ENCODE measurements at regions not wholly inside any gene's neighbourhood (a gene's known extent, or its start where the extent isn't known, plus 50 kb on each side); places are given as distances from the start of the nearest gene placed in this dataset.
"Not testable (repeated sequence)": the region's sequence is repeated elsewhere in the genome, so short reads cannot be mapped to it uniquely, and the experiment has no call there.

GRCh38 chr6:98343004-98343403 lies 491.4 kb upstream of the POU3F2 start:
- no peak for DNase-seq

GRCh38 chr6:98343797-98344196 lies 490.6 kb upstream of the POU3F2 start:
- no peak for DNase-seq

- DNase-seq: no peak
These were observed 482.0 kb upstream of the POU3F2 start for GRCh38 chr6:98352348-98352747.

GRCh38 chr6:98358173-98358572 lies 476.2 kb upstream of the POU3F2 start:
- DNase-seq: no peak

GRCh38 chr6:98366371-98366770 lies 468.0 kb upstream of the POU3F2 start:
- DNase-seq: no peak

- DNase-seq: no peak
These were observed 453.8 kb upstream of the POU3F2 start for GRCh38 chr6:98380589-98380988.

- DNase-seq: no peak
These were observed 452.1 kb upstream of the POU3F2 start for GRCh38 chr6:98382246-98382645.

- DNase-seq: no peak
These were observed 450.0 kb upstream of the POU3F2 start for GRCh38 chr6:98384334-98384733.

- no peak for DNase-seq
These were observed 449.6 kb upstream of the POU3F2 start for GRCh38 chr6:98384801-98385200.

GRCh38 chr6:98395610-98396166 lies 438.7 kb upstream of the POU3F2 start:
- no peak for DNase-seq

GRCh38 chr6:98416027-98416426 lies 418.3 kb upstream of the POU3F2 start:
- DNase-seq: no peak

GRCh38 chr6:98416497-98417158 lies 417.7 kb upstream of the POU3F2 start:
- not testable (repeated sequence) for DNase-seq

GRCh38 chr6:98433325-98434056 lies 400.9 kb upstream of the POU3F2 start:
- DNase-seq: no peak

- DNase-seq: no peak
These were observed 390.7 kb upstream of the POU3F2 start for GRCh38 chr6:98443633-98444032.

GRCh38 chr6:98452685-98453084 lies 381.7 kb upstream of the POU3F2 start:
- no peak for DNase-seq

GRCh38 chr6:98454809-98455322 lies 379.5 kb upstream of the POU3F2 start:
- DNase-seq: no peak

- no peak for DNase-seq
These were observed 375.7 kb upstream of the POU3F2 start for GRCh38 chr6:98458708-98459107.

- DNase-seq: no peak
These were observed 371.1 kb upstream of the POU3F2 start for GRCh38 chr6:98463038-98464000.

- no peak for DNase-seq
These were observed 367.3 kb upstream of the POU3F2 start for GRCh38 chr6:98467091-98467490.

GRCh38 chr6:98467902-98468301 lies 366.5 kb upstream of the POU3F2 start:
- no peak for DNase-seq

- no peak for DNase-seq
These were observed 365.2 kb upstream of the POU3F2 start for GRCh38 chr6:98469141-98469540.

GRCh38 chr6:98470821-98471220 lies 363.6 kb upstream of the POU3F2 start:
- no peak for DNase-seq

- no peak for DNase-seq
These were observed 362.9 kb upstream of the POU3F2 start for GRCh38 chr6:98471444-98471843.
